Kidney glomerular epithelial cell (primary cell): ENCODE measurements at regions not wholly inside any gene's neighbourhood (a gene's known extent, or its start where the extent isn't known, plus 50 kb on each side); places are given as distances from the start of the nearest gene placed in this dataset.

ENCODE experiments used
- DNase-seq: peaks from one replicate; lab custom pipeline; 2025; lab: John Stamatoyannopoulos, UW

GRCh38 chr18:56380685-56381084 is 257.7 kb downstream of the TXNL1 start:
- DNase-seq = no peak

GRCh38 chr18:56379256-56379655 is 259.1 kb downstream of the TXNL1 start:
- DNase-seq = no peak

- DNase-seq = no peak
Observed at GRCh38 chr18:56377231-56377630, 261.2 kb downstream of the TXNL1 start.

- no peak for DNase-seq
Observed at GRCh38 chr18:56374007-56374655, 264.3 kb downstream of the TXNL1 start.

- DNase-seq = no peak
Observed at GRCh38 chr18:56373601-56374000, 264.8 kb downstream of the TXNL1 start.

GRCh38 chr18:56368066-56368465 is 270.3 kb downstream of the TXNL1 start:
- DNase-seq = no peak

- DNase-seq = no peak
Observed at GRCh38 chr18:56358608-56359280, 279.6 kb downstream of the TXNL1 start.

GRCh38 chr18:56353663-56354260 is 284.6 kb downstream of the TXNL1 start:
- no peak for DNase-seq

- no peak for DNase-seq
Observed at GRCh38 chr18:56351911-56352500, 286.4 kb downstream of the TXNL1 start.

- DNase-seq = no peak
Observed at GRCh38 chr18:56337507-56337906, 300.9 kb downstream of the TXNL1 start.

- DNase-seq = no peak
Observed at GRCh38 chr18:56333839-56334238, 304.6 kb downstream of the TXNL1 start.

- DNase-seq = no peak
Observed at GRCh38 chr18:56333146-56333545, 305.2 kb downstream of the TXNL1 start.

GRCh38 chr18:56332371-56332770 is 306.0 kb downstream of the TXNL1 start:
- no peak for DNase-seq

GRCh38 chr18:56330366-56331110 is 307.9 kb downstream of the TXNL1 start:
- DNase-seq = no peak

- no peak for DNase-seq
Observed at GRCh38 chr18:56329536-56329935, 308.9 kb downstream of the TXNL1 start.

- no peak for DNase-seq
Observed at GRCh38 chr18:56327191-56327885, 311.1 kb downstream of the TXNL1 start.

GRCh38 chr18:56326336-56327072 is 311.9 kb downstream of the TXNL1 start:
- DNase-seq = no peak

- no peak for DNase-seq
Observed at GRCh38 chr18:56323673-56324072, 314.7 kb downstream of the TXNL1 start.

- no peak for DNase-seq
Observed at GRCh38 chr18:56322406-56322805, 316.0 kb downstream of the TXNL1 start.

GRCh38 chr18:56321470-56321869 is 316.9 kb downstream of the TXNL1 start:
- DNase-seq = no peak

GRCh38 chr18:56319953-56320352 is 318.4 kb downstream of the TXNL1 start:
- DNase-seq = no peak
